Liver (tissue), 3 donors: ENCODE measurements at regions not wholly inside any gene's neighbourhood (a gene's known extent, or its start where the extent isn't known, plus 50 kb on each side); places are given as distances from the start of the nearest gene placed in this dataset.

Source experiments
- ATF3 ChIP-seq: IDR thresholded peaks from 2 replicates; pipeline ENCODE4 v1.6.1; 2016; ENCODE audit warnings: antibody characterized with exemption
- CTCF ChIP-seq: fragments of 150-350 bp; IDR thresholded peaks from 2 replicates; pipeline ENCODE4 v1.5.1; 2017; ENCODE audit warnings: improper control_type of control experiment, low read depth, low read length; ENCODE audit not compliant: missing input control
- FOXA1 ChIP-seq: IDR thresholded peaks from 2 replicates; pipeline ENCODE4 v1.6.1; 2016; ENCODE audit warnings: antibody characterized with exemption
- FOXA2 ChIP-seq: IDR thresholded peaks from 2 replicates; pipeline ENCODE4 v1.6.1; 2016; ENCODE audit warnings: antibody characterized with exemption
- GABPA ChIP-seq, 2 donors: IDR thresholded peaks in 1 of 2; conservative IDR thresholded peaks in 1 of 2; 2 replicates each; pipeline ENCODE4 v1.6.1; 2016; ENCODE audit warnings: antibody characterized with exemption in 2 of 2, mild to moderate bottlenecking in 1 of 2, moderate library complexity in 1 of 2
- HNF4G ChIP-seq: IDR thresholded peaks from 2 replicates; pipeline ENCODE4 v1.6.1; 2016; ENCODE audit warnings: antibody characterized with exemption
- RAD21 ChIP-seq, 2 donors: IDR thresholded peaks; 2 replicates each; pipeline ENCODE4 v1.6.1; 2016; ENCODE audit warnings: antibody characterized with exemption in 2 of 2, mild to moderate bottlenecking in 2 of 2
- REST ChIP-seq: IDR thresholded peaks from 2 replicates; pipeline ENCODE4 v1.6.1; 2016; ENCODE audit warnings: antibody characterized with exemption, mild to moderate bottlenecking
- TAF1 ChIP-seq: conservative IDR thresholded peaks from 2 replicates; pipeline ENCODE4 v1.6.1; 2016; ENCODE audit warnings: antibody characterized with exemption, mild to moderate bottlenecking
- YY1 ChIP-seq: IDR thresholded peaks from 2 replicates; pipeline ENCODE4 v1.6.1; 2016; ENCODE audit warnings: antibody characterized with exemption, mild to moderate bottlenecking
- donor health status: healthy.
- donor health status: healthy.

- TF ChIP-seq RAD21 (IDR thresholded peaks at IDR 0.05): no peak
- no peak for TF ChIP-seq ATF3
- no peak for TF ChIP-seq CTCF
- no peak for TF ChIP-seq REST
- TF ChIP-seq FOXA2: no peak
- TF ChIP-seq TAF1: no peak
- no peak for TF ChIP-seq FOXA1
- no peak for TF ChIP-seq GABPA (IDR thresholded peaks at IDR 0.05 in 1 of 2, conservative IDR thresholded peaks at IDR 0.05 in 1 of 2)
- no peak for TF ChIP-seq HNF4G
- no peak for TF ChIP-seq YY1
Observed at GRCh38 chr14:51396222-51396815, 156.3 kb downstream of the TMX1 start.
